Erythroblast (primary cell): ENCODE measurements at regions not wholly inside any gene's neighbourhood (a gene's known extent, or its start where the extent isn't known, plus 50 kb on each side); places are given as distances from the start of the nearest gene placed in this dataset.

ENCODE experiments used
- GATA1 ChIP-seq: IDR thresholded peaks from 2 replicates; pipeline ENCODE4 v1.6.1; 2011; ENCODE audit warnings: low read depth, mild to moderate bottlenecking, control low read depth, low read length, moderate library complexity
- POLR2A ChIP-seq: IDR thresholded peaks from 2 replicates; pipeline ENCODE4 v1.6.1; 2011; ENCODE audit warnings: mild to moderate bottlenecking, low read length

DNA sequence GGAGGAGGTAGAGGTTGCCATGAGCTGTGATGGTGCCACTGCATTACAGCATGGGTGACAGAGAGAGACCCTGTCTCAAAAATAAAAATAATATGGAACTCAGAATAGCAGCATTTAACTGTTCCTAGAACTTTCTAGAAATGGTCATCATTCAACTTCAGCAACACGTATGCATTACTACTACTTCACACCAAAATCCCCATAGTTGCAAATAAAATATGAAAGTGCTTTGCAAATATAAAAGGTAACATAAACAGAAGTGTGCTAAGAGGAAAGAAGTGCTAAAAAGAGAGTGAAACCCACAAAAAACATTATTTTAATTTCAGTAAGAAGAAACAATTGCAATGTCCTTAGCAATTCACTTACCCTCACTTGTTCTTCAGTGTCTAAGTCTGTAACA, 169.7 kb upstream of the NUDT4 start:
- TF ChIP-seq POLR2A (no peak), GATA1 (no peak)
